ENCODE measurements at regions not wholly inside any gene's neighbourhood (a gene's known extent, or its start where the extent isn't known, plus 50 kb on each side); places are given as distances from the start of the nearest gene placed in this dataset.
"Not testable (repeated sequence)": the region's sequence is repeated elsewhere in the genome, so short reads cannot be mapped to it uniquely, and the experiment has no call there.

- no peak for DNase-seq
These were observed 53.9 kb downstream of the OTOR start for GRCh38 chr20:16801919-16802651.

- no peak for DNase-seq
These were observed 54.4 kb downstream of the OTOR start for GRCh38 chr20:16802652-16802935.

GRCh38 chr20:16803965-16804792 is 56.0 kb downstream of the OTOR start:
- DNase-seq = peak; percentile 26

GRCh38 chr20:16804793-16805187 is 56.6 kb downstream of the OTOR start:
- no peak for DNase-seq

GRCh38 chr20:16806061-16806460 is 57.9 kb downstream of the OTOR start:
- no peak for DNase-seq

GRCh38 chr20:16806886-16807285 is 58.7 kb downstream of the OTOR start:
- no peak for DNase-seq

- no peak for DNase-seq
These were observed 60.6 kb downstream of the OTOR start for GRCh38 chr20:16808796-16809195.

- no peak for DNase-seq
These were observed 62.1 kb downstream of the OTOR start for GRCh38 chr20:16810216-16810615.

GRCh38 chr20:16816192-16816591 is 68.0 kb downstream of the OTOR start:
- no peak for DNase-seq

GRCh38 chr20:16819483-16819882 is 71.3 kb downstream of the OTOR start:
- DNase-seq = no peak

GRCh38 chr20:16821211-16822089 is 73.3 kb downstream of the OTOR start:
- DNase-seq = no peak

- no peak for DNase-seq
These were observed 76.5 kb downstream of the OTOR start for GRCh38 chr20:16824664-16825063.

- no peak for DNase-seq
These were observed 80.6 kb downstream of the OTOR start for GRCh38 chr20:16828666-16829305.

- not testable (repeated sequence) for DNase-seq
These were observed 87.5 kb downstream of the OTOR start for GRCh38 chr20:16835690-16836089.

GRCh38 chr20:16842486-16843120 is 94.4 kb downstream of the OTOR start:
- DNase-seq = no peak

- no peak for DNase-seq
These were observed 96.2 kb downstream of the OTOR start for GRCh38 chr20:16844406-16844805.

GRCh38 chr20:16846006-16846405 is 97.8 kb downstream of the OTOR start:
- DNase-seq = no peak

GRCh38 chr20:16848061-16848460 is 99.9 kb downstream of the OTOR start:
- no peak for DNase-seq

- no peak for DNase-seq
These were observed 100.4 kb downstream of the OTOR start for GRCh38 chr20:16848526-16848925.

GRCh38 chr20:16860914-16861313 is 112.8 kb downstream of the OTOR start:
- no peak for DNase-seq

- DNase-seq = no peak
These were observed 113.5 kb downstream of the OTOR start for GRCh38 chr20:16861708-16862107.

GRCh38 chr20:16863303-16863702 is 115.1 kb downstream of the OTOR start:
- DNase-seq = no peak

- DNase-seq = no peak
These were observed 115.9 kb downstream of the OTOR start for GRCh38 chr20:16864069-16864468.
